Ishikawa (cell line): ENCODE measurements at regions not wholly inside any gene's neighbourhood (a gene's known extent, or its start where the extent isn't known, plus 50 kb on each side); places are given as distances from the start of the nearest gene placed in this dataset.

ENCODE experiments used
- CEBPB ChIP-seq: IDR thresholded peaks from 2 replicates; pipeline ENCODE4 v1.6.1; 2012
- CREB1 ChIP-seq: IDR thresholded peaks from 2 replicates; pipeline ENCODE4 v1.6.1; 2012; ENCODE audit warnings: low read depth
- EGR1 ChIP-seq: IDR thresholded peaks from 2 replicates; pipeline ENCODE4 v1.6.1; 2012
- EP300 ChIP-seq: IDR thresholded peaks from 2 replicates; pipeline ENCODE4 v1.6.1; 2012; ENCODE audit warnings: borderline replicate concordance
- NFIC ChIP-seq: IDR thresholded peaks from 2 replicates; pipeline ENCODE4 v1.6.1; 2012
- RAD21 ChIP-seq: IDR thresholded peaks from 2 replicates; pipeline ENCODE4 v1.6.1; 2012; ENCODE audit warnings: low read depth
- REST ChIP-seq: IDR thresholded peaks from 2 replicates; pipeline ENCODE4 v1.6.1; 2012; ENCODE audit warnings: low read depth, mild to moderate bottlenecking
- TAF1 ChIP-seq: IDR thresholded peaks from 2 replicates; pipeline ENCODE4 v1.6.1; 2012; ENCODE audit warnings: low read depth, mild to moderate bottlenecking
- TCF12 ChIP-seq: IDR thresholded peaks from 2 replicates; pipeline ENCODE4 v1.6.1; 2012; ENCODE audit warnings: low read depth
- TEAD4 ChIP-seq: IDR thresholded peaks from 2 replicates; pipeline ENCODE4 v1.6.1; 2012
- YY1 ChIP-seq: IDR thresholded peaks from 2 replicates; pipeline ENCODE4 v1.6.1; 2012; ENCODE audit warnings: low read depth
- ZBTB7A ChIP-seq: IDR thresholded peaks from 2 replicates; pipeline ENCODE4 v1.6.1; 2012; ENCODE audit warnings: low read depth
- TF ChIP-seq, protein P1 (sequence below): IDR thresholded peaks from 2 replicates; pipeline ENCODE4 v1.6.1; 2012
- TF ChIP-seq, protein P2 (sequence below): IDR thresholded peaks from 2 replicates; pipeline ENCODE4 v1.6.1; 2012

DNA sequence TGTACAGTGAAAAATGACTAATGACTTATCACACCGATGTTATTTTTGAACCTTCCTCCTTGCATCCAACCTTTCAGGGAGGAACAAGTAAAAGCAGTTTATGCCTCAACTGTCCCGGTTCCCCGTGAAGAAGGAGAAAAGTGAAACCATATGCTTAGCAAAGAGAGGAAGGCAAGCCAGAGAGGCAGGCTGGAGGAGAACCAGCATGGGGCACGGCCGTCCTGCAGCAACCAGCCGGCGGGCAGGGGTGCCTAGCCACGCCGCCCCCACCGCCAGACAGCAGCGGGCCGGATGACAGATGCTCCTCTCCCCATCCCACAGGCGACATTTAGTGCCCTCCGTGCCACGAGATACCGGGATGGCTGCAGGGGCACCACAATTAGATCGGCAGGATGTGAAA is 421.4 kb upstream of the MGMT start:
- TF ChIP-seq TAF1 (no peak), EP300 (no peak), CREB1 (no peak), CEBPB (no peak), YY1 (no peak), REST (no peak), NFIC (no peak), TEAD4 (no peak), ZBTB7A (no peak), TCF12 (no peak), EGR1 (no peak), RAD21 (no peak)
- TF ChIP-seq, protein P1, sequence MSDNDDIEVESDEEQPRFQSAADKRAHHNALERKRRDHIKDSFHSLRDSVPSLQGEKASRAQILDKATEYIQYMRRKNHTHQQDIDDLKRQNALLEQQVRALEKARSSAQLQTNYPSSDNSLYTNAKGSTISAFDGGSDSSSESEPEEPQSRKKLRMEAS = no peak
- TF ChIP-seq, protein P2, sequence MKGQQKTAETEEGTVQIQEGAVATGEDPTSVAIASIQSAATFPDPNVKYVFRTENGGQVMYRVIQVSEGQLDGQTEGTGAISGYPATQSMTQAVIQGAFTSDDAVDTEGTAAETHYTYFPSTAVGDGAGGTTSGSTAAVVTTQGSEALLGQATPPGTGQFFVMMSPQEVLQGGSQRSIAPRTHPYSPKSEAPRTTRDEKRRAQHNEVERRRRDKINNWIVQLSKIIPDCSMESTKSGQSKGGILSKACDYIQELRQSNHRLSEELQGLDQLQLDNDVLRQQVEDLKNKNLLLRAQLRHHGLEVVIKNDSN = no peak
